Esophagus squamous epithelium (tissue), 4 donors: ENCODE measurements at regions not wholly inside any gene's neighbourhood (a gene's known extent, or its start where the extent isn't known, plus 50 kb on each side); places are given as distances from the start of the nearest gene placed in this dataset.

Source experiments
- CTCF ChIP-seq, 6 experiments: fragments of 450-650 bp in 4 of 6; fragments of 200-600 bp in 2 of 6; sonication (generic) in 2 of 6; IDR thresholded peaks; one replicate each; pipeline ENCODE4 v1.5.1; 2016 to 2019; ENCODE audit warnings: antibody characterized with exemption in 6 of 6, mild to moderate bottlenecking in 4 of 6, moderate library complexity in 4 of 6
- POLR2A ChIP-seq, 4 donors: fragments of 450-650 bp; IDR thresholded peaks; one replicate each; pipeline ENCODE4 v1.6.1; 2017; ENCODE audit warnings: antibody characterized with exemption in 4 of 4, mild to moderate bottlenecking in 4 of 4, moderate library complexity in 3 of 4

- TF ChIP-seq CTCF (IDR thresholded peaks at IDR 0.05) (no peak), POLR2A (IDR thresholded peaks at IDR 0.05) (no peak)
These were observed 198.2 kb upstream of the GHR start for GRCh38 chr5:42225009-42225408.
